Kidney glomerular epithelial cell (primary cell): ENCODE measurements at regions not wholly inside any gene's neighbourhood (a gene's known extent, or its start where the extent isn't known, plus 50 kb on each side); places are given as distances from the start of the nearest gene placed in this dataset.

Source experiments
- DNase-seq: peaks from one replicate; lab custom pipeline; 2025; lab: John Stamatoyannopoulos, UW

GRCh38 chr4:119745351-119745750 is 116.7 kb upstream of the PDE5A start:
- DNase-seq = no peak

- DNase-seq = no peak
Observed at GRCh38 chr4:119744580-119744979, 116.0 kb upstream of the PDE5A start.

GRCh38 chr4:119743644-119744043 is 115.0 kb upstream of the PDE5A start:
- DNase-seq = no peak

- no peak for DNase-seq
Observed at GRCh38 chr4:119739796-119740195, 111.2 kb upstream of the PDE5A start.

- DNase-seq = no peak
Observed at GRCh38 chr4:119738901-119739300, 110.3 kb upstream of the PDE5A start.

GRCh38 chr4:119736559-119736958 is 108.0 kb upstream of the PDE5A start:
- DNase-seq = no peak

GRCh38 chr4:119735165-119735651 is 106.6 kb upstream of the PDE5A start:
- DNase-seq = peak; percentile 95

- DNase-seq = peak; percentile 24
Observed at GRCh38 chr4:119733431-119733830, 104.8 kb upstream of the PDE5A start.

- no peak for DNase-seq
Observed at GRCh38 chr4:119731778-119732177, 103.2 kb upstream of the PDE5A start.

GRCh38 chr4:119731146-119731742 is 102.6 kb upstream of the PDE5A start:
- peak; percentile 47 for DNase-seq

GRCh38 chr4:119730671-119730950 is 102.0 kb upstream of the PDE5A start:
- DNase-seq = no peak

- peak; percentile 52 for DNase-seq
Observed at GRCh38 chr4:119729835-119730670, 101.4 kb upstream of the PDE5A start.

- DNase-seq = peak; percentile 23
Observed at GRCh38 chr4:119728692-119729593, 100.3 kb upstream of the PDE5A start.

- DNase-seq = no peak
Observed at GRCh38 chr4:119728185-119728584, 99.6 kb upstream of the PDE5A start.

GRCh38 chr4:119726505-119726904 is 97.9 kb upstream of the PDE5A start:
- no peak for DNase-seq

- no peak for DNase-seq
Observed at GRCh38 chr4:119725688-119726330, 97.2 kb upstream of the PDE5A start.

GRCh38 chr4:119725011-119725410 is 96.4 kb upstream of the PDE5A start:
- no peak for DNase-seq

GRCh38 chr4:119722670-119723069 is 94.1 kb upstream of the PDE5A start:
- DNase-seq = no peak

GRCh38 chr4:119721878-119722277 is 93.3 kb upstream of the PDE5A start:
- no peak for DNase-seq

GRCh38 chr4:119715490-119716445 is 87.2 kb upstream of the PDE5A start:
- DNase-seq = no peak

- DNase-seq = no peak
Observed at GRCh38 chr4:119709418-119709817, 80.8 kb upstream of the PDE5A start.
